HL-60/S4 treated with retinoic acid at 250 ng/mL for 4 days and 3 days (cell line): ENCODE measurements at regions not wholly inside any gene's neighbourhood (a gene's known extent, or its start where the extent isn't known, plus 50 kb on each side); places are given as distances from the start of the nearest gene placed in this dataset.

Source experiments
- in situ Hi-C: fragments of 300-500 bp; cut with MboI; formaldehyde crosslinking; loops from 2 replicates; pipeline ENCODE4 v1.7.0; 2022; ENCODE audit warnings: low sequenced_read_pairs

GRCh38 chr18:70380915-70381896, 92.4 kb downstream of the SOCS6 start:
- in situ Hi-C loops = no loop called here
